ENCODE measurements at regions not wholly inside any gene's neighbourhood (a gene's known extent, or its start where the extent isn't known, plus 50 kb on each side); places are given as distances from the start of the nearest gene placed in this dataset.

DNA sequence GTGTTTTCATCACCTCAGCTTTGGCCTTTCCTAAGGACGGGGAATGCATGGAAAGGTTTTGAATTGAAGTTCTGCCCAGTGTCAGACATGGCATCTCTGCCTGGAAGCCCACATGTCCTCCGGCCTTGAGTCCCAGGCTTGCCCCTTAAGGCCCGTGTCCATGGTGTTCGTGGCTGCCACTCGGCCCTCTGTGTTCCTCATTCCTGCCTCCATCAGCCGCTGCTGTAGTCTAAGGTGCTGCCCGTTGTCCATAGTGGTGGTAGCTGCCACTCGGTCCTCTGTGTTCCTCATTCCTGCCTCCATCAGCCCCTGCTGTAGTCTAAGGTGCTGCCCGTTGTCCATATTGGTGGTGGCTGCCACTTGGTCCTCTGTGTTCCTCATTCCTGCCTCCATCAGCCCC, 180.7 kb upstream of the SHH start:
- Histone ChIP-seq H3K27ac (ENCODE audit: low read depth, low read length) (no peak overlapping the region), H3K4me3 (ENCODE audit: insufficient read depth, low read length) (no peak overlapping the region), H2AFZ (ENCODE audit: low read length) (no peak overlapping the region), H3K9me3 (ENCODE audit: low read depth, low read length) (no peaks in the 10 kb centered on the region), H3K4me2 (ENCODE audit: insufficient read depth, low read length) (no peak overlapping the region), H3K4me1 (ENCODE audit: insufficient read depth, low read length) (no peaks in the 10 kb centered on the region), H3K27me3 (ENCODE audit: insufficient read depth, low read length) (no peaks in the 10 kb centered on the region), H3K79me2 (ENCODE audit: insufficient read depth, low read length) (no peaks in the 10 kb centered on the region), H3K36me3 (ENCODE audit: insufficient read depth, low read length) (no peaks in the 10 kb centered on the region), H4K20me1 (ENCODE audit: insufficient read depth, low read length) (no peaks in the 10 kb centered on the region)
- no peak for TF ChIP-seq CTCF (IDR thresholded peaks at IDR 0.05; ENCODE audit: extremely low read depth, low read depth, low read length)
- no peak for DNase-seq (ENCODE audit: insufficient read length, low spot score, missing footprints)

- no peaks in the 10 kb centered on the region for H3K79me2 ChIP-seq (ENCODE audit: insufficient read depth, low read length)
- H3K27ac ChIP-seq (ENCODE audit: low read depth, low read length): no peak overlapping the region
- H3K36me3 ChIP-seq (ENCODE audit: insufficient read depth, low read length): no peaks in the 10 kb centered on the region
- no peak overlapping the region for H2AFZ ChIP-seq (ENCODE audit: low read length)
- no peaks in the 10 kb centered on the region for H3K4me1 ChIP-seq (ENCODE audit: insufficient read depth, low read length)
- H3K4me3 ChIP-seq (ENCODE audit: insufficient read depth, low read length): no peak overlapping the region
- H3K9me3 ChIP-seq (ENCODE audit: low read depth, low read length): no peaks in the 10 kb centered on the region
- no peak for DNase-seq (ENCODE audit: insufficient read length, low spot score, missing footprints)
- no peaks in the 10 kb centered on the region for H3K27me3 ChIP-seq (ENCODE audit: insufficient read depth, low read length)
- no peak overlapping the region for H3K4me2 ChIP-seq (ENCODE audit: insufficient read depth, low read length)
- H4K20me1 ChIP-seq (ENCODE audit: insufficient read depth, low read length): no peaks in the 10 kb centered on the region
- TF ChIP-seq CTCF (IDR thresholded peaks at IDR 0.05; ENCODE audit: extremely low read depth, low read depth, low read length): no peak
These were observed 180.3 kb upstream of the SHH start for GRCh38 chr7:155992538-155992937.

- Histone ChIP-seq H2AFZ (ENCODE audit: low read length) (no peak overlapping the region), H3K4me1 (ENCODE audit: insufficient read depth, low read length) (no peaks in the 10 kb centered on the region), H3K9me3 (ENCODE audit: low read depth, low read length) (no peaks in the 10 kb centered on the region), H3K36me3 (ENCODE audit: insufficient read depth, low read length) (no peaks in the 10 kb centered on the region), H3K27ac (ENCODE audit: low read depth, low read length) (no peak overlapping the region), H4K20me1 (ENCODE audit: insufficient read depth, low read length) (no peaks in the 10 kb centered on the region), H3K4me3 (ENCODE audit: insufficient read depth, low read length) (no peak overlapping the region), H3K79me2 (ENCODE audit: insufficient read depth, low read length) (no peaks in the 10 kb centered on the region), H3K27me3 (ENCODE audit: insufficient read depth, low read length) (no peaks in the 10 kb centered on the region), H3K4me2 (ENCODE audit: insufficient read depth, low read length) (no peak overlapping the region)
- DNase-seq (ENCODE audit: insufficient read length, low spot score, missing footprints): no peak
- no peak for TF ChIP-seq CTCF (IDR thresholded peaks at IDR 0.05; ENCODE audit: extremely low read depth, low read depth, low read length)
These were observed 179.8 kb upstream of the SHH start for GRCh38 chr7:155992107-155992506.

GRCh38 chr7:155991470-155991869, 179.2 kb upstream of the SHH start:
- no peak for TF ChIP-seq CTCF (IDR thresholded peaks at IDR 0.05; ENCODE audit: extremely low read depth, low read depth, low read length)
- H2AFZ ChIP-seq (ENCODE audit: low read length): no peak overlapping the region
- H3K4me1 ChIP-seq (ENCODE audit: insufficient read depth, low read length): no peaks in the 10 kb centered on the region
- H3K27ac ChIP-seq (ENCODE audit: low read depth, low read length): no peak overlapping the region
- H3K79me2 ChIP-seq (ENCODE audit: insufficient read depth, low read length): no peaks in the 10 kb centered on the region
- H4K20me1 ChIP-seq (ENCODE audit: insufficient read depth, low read length): no peaks in the 10 kb centered on the region
- H3K36me3 ChIP-seq (ENCODE audit: insufficient read depth, low read length): no peaks in the 10 kb centered on the region
- no peaks in the 10 kb centered on the region for H3K9me3 ChIP-seq (ENCODE audit: low read depth, low read length)
- no peak for DNase-seq (ENCODE audit: insufficient read length, low spot score, missing footprints)
- H3K27me3 ChIP-seq (ENCODE audit: insufficient read depth, low read length): no peaks in the 10 kb centered on the region
- no peak overlapping the region for H3K4me3 ChIP-seq (ENCODE audit: insufficient read depth, low read length)
- no peak overlapping the region for H3K4me2 ChIP-seq (ENCODE audit: insufficient read depth, low read length)

Measured in osteoblast (primary cell).